ENCODE measurements at regions not wholly inside any gene's neighbourhood (a gene's known extent, or its start where the extent isn't known, plus 50 kb on each side); places are given as distances from the start of the nearest gene placed in this dataset.

- TF ChIP-seq, protein P1, sequence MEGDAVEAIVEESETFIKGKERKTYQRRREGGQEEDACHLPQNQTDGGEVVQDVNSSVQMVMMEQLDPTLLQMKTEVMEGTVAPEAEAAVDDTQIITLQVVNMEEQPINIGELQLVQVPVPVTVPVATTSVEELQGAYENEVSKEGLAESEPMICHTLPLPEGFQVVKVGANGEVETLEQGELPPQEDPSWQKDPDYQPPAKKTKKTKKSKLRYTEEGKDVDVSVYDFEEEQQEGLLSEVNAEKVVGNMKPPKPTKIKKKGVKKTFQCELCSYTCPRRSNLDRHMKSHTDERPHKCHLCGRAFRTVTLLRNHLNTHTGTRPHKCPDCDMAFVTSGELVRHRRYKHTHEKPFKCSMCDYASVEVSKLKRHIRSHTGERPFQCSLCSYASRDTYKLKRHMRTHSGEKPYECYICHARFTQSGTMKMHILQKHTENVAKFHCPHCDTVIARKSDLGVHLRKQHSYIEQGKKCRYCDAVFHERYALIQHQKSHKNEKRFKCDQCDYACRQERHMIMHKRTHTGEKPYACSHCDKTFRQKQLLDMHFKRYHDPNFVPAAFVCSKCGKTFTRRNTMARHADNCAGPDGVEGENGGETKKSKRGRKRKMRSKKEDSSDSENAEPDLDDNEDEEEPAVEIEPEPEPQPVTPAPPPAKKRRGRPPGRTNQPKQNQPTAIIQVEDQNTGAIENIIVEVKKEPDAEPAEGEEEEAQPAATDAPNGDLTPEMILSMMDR (IDR thresholded peaks at IDR 0.05): no peak
- TF ChIP-seq POLR2A (IDR thresholded peaks at IDR 0.05): no peak
These were observed 551.1 kb downstream of the BRD1 start for GRCh38 chr22:49276567-49276966.

All from heart left ventricle (tissue), 13 donors.